Effector memory CD8-positive, alpha-beta T cell (primary cell): ENCODE measurements at regions not wholly inside any gene's neighbourhood (a gene's known extent, or its start where the extent isn't known, plus 50 kb on each side); places are given as distances from the start of the nearest gene placed in this dataset.
"Not testable (repeated sequence)": the region's sequence is repeated elsewhere in the genome, so short reads cannot be mapped to it uniquely, and the experiment has no call there.

ENCODE experiments used
- ATAC-seq: fragments of 150-1000 bp; cut with Tn5 transposase; replicated peaks from 2 replicates; pipeline ENCODE4 v1.10.0; 2021; ENCODE audit warnings: mild to moderate bottlenecking, moderate library complexity
- DNase-seq, 3 experiments: peaks; one replicate each; pipeline ENCODE4 v3.0.0; 2021
- H3K27ac Mint-ChIP-seq, 2 donors: one replicate each; pipeline ENCODE4 v1.8.0; 2022; ENCODE audit warnings: mild to moderate bottlenecking in 2 of 2, mixed read lengths in 2 of 2, moderate library complexity in 2 of 2
- H3K27me3 Mint-ChIP-seq, 2 donors: one replicate each; pipeline ENCODE4 v1.8.0; 2022; ENCODE audit warnings: mixed read lengths in 2 of 2
- H3K36me3 Mint-ChIP-seq: one replicate; pipeline ENCODE4 v1.8.0; 2022; ENCODE audit warnings: mild to moderate bottlenecking, moderate library complexity, mixed read lengths; ENCODE audit not compliant: insufficient read depth
- H3K4me1 Mint-ChIP-seq, 2 donors: one replicate each; pipeline ENCODE4 v1.8.0; 2022; ENCODE audit warnings: low read depth in 2 of 2, mixed read lengths in 2 of 2
- H3K4me3 Mint-ChIP-seq, 2 donors: one replicate each; pipeline ENCODE4 v1.8.0; 2022; ENCODE audit warnings: mild to moderate bottlenecking in 2 of 2, mixed read lengths in 2 of 2, moderate library complexity in 2 of 2
- H3K9me3 Mint-ChIP-seq, 2 donors: one replicate each; pipeline ENCODE4 v1.8.0; 2022; ENCODE audit warnings: mixed read lengths in 2 of 2

DNA sequence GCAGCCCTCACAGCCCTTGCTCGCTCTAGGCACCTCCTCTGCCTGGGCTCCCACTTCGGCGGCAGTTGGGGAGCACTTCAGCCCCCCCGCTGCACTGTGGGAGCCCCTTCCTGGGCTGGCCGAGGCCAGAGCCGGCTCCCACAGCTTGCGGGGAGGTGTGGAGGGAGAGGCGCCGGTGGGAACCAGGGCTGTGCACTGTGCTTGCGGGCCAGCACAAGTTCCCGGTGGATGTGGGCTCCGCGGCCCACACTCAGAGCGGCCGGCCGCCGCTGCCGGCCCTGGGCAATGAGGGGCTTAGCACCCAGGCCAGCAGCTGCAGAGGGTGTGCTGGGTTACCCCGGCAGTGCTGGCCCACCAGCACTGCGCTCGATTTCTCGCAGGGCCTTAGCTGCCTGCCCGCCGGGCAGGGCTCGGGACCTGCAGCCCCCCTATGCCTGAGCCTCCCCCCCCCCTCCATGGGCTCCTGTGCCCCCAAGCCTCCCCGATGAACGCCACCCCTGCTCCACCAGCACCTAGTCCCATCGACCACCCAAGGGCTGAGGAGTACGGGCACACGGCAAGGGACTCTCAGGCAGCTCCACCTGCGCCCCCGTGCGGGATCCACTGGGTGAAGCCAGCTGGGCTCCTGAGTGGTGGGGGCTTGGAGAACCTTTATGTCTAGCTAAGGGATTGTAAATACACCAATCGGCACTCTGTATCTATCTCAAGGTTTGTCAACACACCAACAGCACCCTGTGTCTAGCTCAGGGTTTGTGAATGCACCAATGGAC lies 224.8 kb downstream of the ZNF608 start:
- ATAC-seq (no peak), DNase-seq (no peak)
- Mint-ChIP-seq H3K27ac (no peak overlapping the region), H3K27me3 (no peaks in the 10 kb centered on the region), H3K4me1 (no peaks in the 10 kb centered on the region), H3K4me3 (no peak overlapping the region), H3K9me3 (peaks cover 7 to 10% of the 10 kb centered on the region in 2 donors), H3K36me3 (no peaks in the 10 kb centered on the region)

GRCh38 chr5:124519396-124519795 lies 227.0 kb downstream of the ZNF608 start:
- H3K27ac Mint-ChIP-seq: no peak overlapping the region
- no peaks in the 10 kb centered on the region for H3K36me3 Mint-ChIP-seq
- no peaks in the 10 kb centered on the region for H3K4me1 Mint-ChIP-seq
- peaks cover 0 to 4% of the 10 kb centered on the region in 2 donors for H3K9me3 Mint-ChIP-seq
- H3K27me3 Mint-ChIP-seq: no peaks in the 10 kb centered on the region
- no peak for DNase-seq
- no peak overlapping the region for H3K4me3 Mint-ChIP-seq
- no peak for ATAC-seq

GRCh38 chr5:124516567-124516966 lies 229.9 kb downstream of the ZNF608 start:
- no peaks in the 10 kb centered on the region for H3K27me3 Mint-ChIP-seq
- no peak for ATAC-seq

DNA sequence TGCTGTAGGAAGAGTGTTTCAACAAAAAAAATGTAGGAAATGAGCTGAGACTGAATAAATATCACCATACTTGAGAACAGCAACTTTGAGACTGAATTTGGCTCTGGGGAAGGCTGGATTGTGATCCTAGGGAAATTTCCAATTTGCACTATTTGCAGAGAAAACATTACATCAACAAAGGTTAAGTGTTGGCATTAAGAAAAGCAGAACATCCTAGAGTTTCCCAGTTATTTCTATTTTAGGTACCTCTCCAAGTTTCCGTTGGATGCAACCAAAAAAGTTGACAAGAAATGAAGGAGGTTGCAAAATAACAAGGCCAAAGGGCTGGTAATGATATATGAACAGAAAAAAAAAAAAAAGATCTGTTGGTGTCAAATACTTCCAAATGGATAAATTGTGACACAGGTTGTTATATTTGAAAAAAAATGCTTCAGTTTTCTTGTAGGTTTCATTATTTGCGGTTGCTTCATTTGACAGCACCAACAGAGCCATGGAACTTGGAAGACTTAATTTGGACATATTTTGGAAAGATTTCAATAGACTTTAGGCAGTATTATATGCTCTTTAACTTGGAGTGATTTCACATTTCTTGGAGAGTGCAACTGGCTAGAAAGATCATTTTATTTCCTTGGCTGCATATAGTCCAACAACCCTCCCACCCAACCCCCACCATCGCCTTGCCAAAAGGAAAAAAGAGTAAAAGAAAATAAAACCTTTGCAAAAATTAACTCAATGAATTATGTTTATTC lies 230.8 kb downstream of the ZNF608 start:
- H3K36me3 Mint-ChIP-seq: no peaks in the 10 kb centered on the region
- H3K27ac Mint-ChIP-seq: no peak overlapping the region
- ATAC-seq (no peak), DNase-seq (no peak)
- no peak overlapping the region for H3K4me3 Mint-ChIP-seq
- H3K4me1 Mint-ChIP-seq: no peaks in the 10 kb centered on the region
- peaks cover 0 to 2% of the 10 kb centered on the region in 2 donors for H3K9me3 Mint-ChIP-seq
- no peaks in the 10 kb centered on the region for H3K27me3 Mint-ChIP-seq

More at GRCh38 chr5:124516567-124516966, 229.9 kb downstream of the ZNF608 start:
- Mint-ChIP-seq H3K9me3 (peaks cover 0 to 2% of the 10 kb centered on the region in 2 donors), H3K4me1 (no peaks in the 10 kb centered on the region), H3K36me3 (no peaks in the 10 kb centered on the region), H3K27ac (no peak overlapping the region), H3K4me3 (no peak overlapping the region)
- DNase-seq: no peak

GRCh38 chr5:124514956-124515355 lies 231.5 kb downstream of the ZNF608 start:
- H3K4me1 Mint-ChIP-seq: no peaks in the 10 kb centered on the region
- H3K27ac Mint-ChIP-seq: no peak overlapping the region
- no peaks in the 10 kb centered on the region for H3K36me3 Mint-ChIP-seq
- peaks cover 0 to 2% of the 10 kb centered on the region in 2 donors for H3K9me3 Mint-ChIP-seq
- H3K4me3 Mint-ChIP-seq: no peak overlapping the region
- ATAC-seq (no peak), DNase-seq (no peak)
- no peaks in the 10 kb centered on the region for H3K27me3 Mint-ChIP-seq

DNA sequence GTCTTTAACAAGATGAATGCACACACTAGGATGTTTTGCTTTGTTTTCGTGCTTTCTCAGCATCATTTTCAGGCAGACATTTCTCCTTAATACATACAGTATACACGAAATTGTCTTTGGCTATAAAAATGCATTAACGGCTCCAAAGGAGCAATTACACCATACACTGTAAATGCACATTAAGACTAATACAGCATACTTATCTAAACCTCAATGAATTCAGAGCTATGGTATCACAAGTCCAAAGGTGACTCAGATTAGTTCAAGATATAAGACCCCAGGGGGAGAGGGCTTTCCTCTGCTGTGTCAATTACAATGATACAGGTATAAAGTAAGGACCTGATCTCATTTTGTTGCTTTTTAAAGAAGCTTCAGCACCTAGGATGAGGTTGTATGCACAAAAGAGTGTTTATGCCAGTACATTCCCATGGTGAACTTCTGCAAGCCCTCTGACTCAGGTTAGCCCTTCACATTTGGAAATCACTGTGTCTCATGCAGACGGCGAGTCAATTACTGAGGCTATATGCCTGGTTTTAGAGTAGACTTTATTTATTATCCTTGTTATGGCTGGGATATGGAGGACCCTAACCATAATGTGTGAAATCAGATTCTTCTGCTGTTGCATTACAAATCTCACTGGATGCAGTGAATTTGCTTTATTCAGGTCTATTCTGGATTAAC lies 233.3 kb downstream of the ZNF608 start:
- ATAC-seq (no peak), DNase-seq (no peak)
- Mint-ChIP-seq H3K36me3 (no peaks in the 10 kb centered on the region), H3K27ac (no peak overlapping the region), H3K4me3 (no peak overlapping the region), H3K4me1 (no peaks in the 10 kb centered on the region), H3K27me3 (no peaks in the 10 kb centered on the region), H3K9me3 (peaks cover 0 to 2% of the 10 kb centered on the region in 2 donors)

GRCh38 chr5:124512236-124512635 lies 234.2 kb downstream of the ZNF608 start:
- Mint-ChIP-seq H3K27me3 (no peaks in the 10 kb centered on the region), H3K4me1 (no peaks in the 10 kb centered on the region)

DNA sequence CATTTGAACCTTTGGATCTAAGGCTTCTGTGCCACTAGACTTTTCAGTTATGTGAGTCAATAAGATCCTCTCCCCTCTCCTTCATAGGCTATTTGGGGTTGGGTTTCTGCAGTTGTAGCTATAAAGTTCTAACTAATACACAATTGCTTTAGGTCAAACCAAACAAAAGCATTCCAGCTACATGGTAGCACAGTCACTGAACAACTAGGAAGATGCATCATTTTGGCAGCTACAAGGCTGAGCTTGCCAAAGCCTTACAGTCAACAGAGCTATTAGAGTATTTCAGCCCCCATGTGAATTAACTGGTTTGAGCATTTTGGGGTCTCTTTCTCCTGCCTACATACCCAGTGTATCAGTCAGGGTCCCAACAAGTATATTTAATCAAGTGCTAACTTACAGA lies 234.6 kb downstream of the ZNF608 start:
- H3K4me1 Mint-ChIP-seq: no peaks in the 10 kb centered on the region
- ATAC-seq (no peak), DNase-seq (no peak)
- no peak overlapping the region for H3K27ac Mint-ChIP-seq
- no peaks in the 10 kb centered on the region for H3K27me3 Mint-ChIP-seq
- H3K36me3 Mint-ChIP-seq: no peaks in the 10 kb centered on the region
- no peak overlapping the region for H3K4me3 Mint-ChIP-seq
- H3K9me3 Mint-ChIP-seq: peaks cover 0 to 2% of the 10 kb centered on the region in 2 donors

More at GRCh38 chr5:124512236-124512635, 234.2 kb downstream of the ZNF608 start:
- no peak for DNase-seq
- no peaks in the 10 kb centered on the region for H3K36me3 Mint-ChIP-seq
- H3K27ac Mint-ChIP-seq: no peak overlapping the region
- no peak overlapping the region for H3K4me3 Mint-ChIP-seq
- H3K9me3 Mint-ChIP-seq: peaks cover 0 to 2% of the 10 kb centered on the region in 2 donors
- no peak for ATAC-seq

DNA sequence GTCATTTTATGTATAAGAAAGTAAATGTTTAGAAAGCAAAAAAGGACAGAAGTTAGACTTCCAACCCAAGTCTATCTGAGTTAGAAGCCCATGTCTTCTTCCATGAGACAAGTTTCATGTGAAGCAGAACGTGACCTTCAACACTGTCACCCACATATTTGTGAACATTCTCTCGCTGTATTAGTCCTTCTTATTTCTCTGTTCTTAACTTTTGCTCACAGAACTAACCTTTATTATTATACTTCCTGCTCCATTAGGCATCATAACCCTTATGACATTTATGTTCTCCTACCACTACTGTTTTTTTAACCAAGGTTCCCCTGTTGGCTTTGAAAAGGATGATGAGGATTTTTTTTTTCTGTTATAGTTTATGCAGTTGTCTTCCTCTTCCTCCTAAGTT lies 238.8 kb downstream of the ZNF608 start:
- Mint-ChIP-seq H3K27me3 (no peaks in the 10 kb centered on the region), H3K27ac (no peak overlapping the region), H3K36me3 (no peaks in the 10 kb centered on the region), H3K4me1 (no peaks in the 10 kb centered on the region), H3K4me3 (no peak overlapping the region), H3K9me3 (peaks cover 0 to 2% of the 10 kb centered on the region in 2 donors)
- no peak for DNase-seq
- no peak for ATAC-seq

GRCh38 chr5:124504081-124504916 lies 242.1 kb downstream of the ZNF608 start:
- ATAC-seq: no peak
- Mint-ChIP-seq H3K4me1 (no peaks in the 10 kb centered on the region), H3K27me3 (no peaks in the 10 kb centered on the region), H3K36me3 (no peaks in the 10 kb centered on the region), H3K4me3 (no peak overlapping the region), H3K27ac (no peak overlapping the region), H3K9me3 (peaks cover 6 to 13% of the 10 kb centered on the region in 2 donors)
- no peak for DNase-seq

GRCh38 chr5:124502551-124502950 lies 243.9 kb downstream of the ZNF608 start:
- DNase-seq: no peak
- H3K4me3 Mint-ChIP-seq: no peak overlapping the region
- ATAC-seq: no peak
- no peaks in the 10 kb centered on the region for H3K4me1 Mint-ChIP-seq
- H3K36me3 Mint-ChIP-seq: no peaks in the 10 kb centered on the region
- H3K9me3 Mint-ChIP-seq: peaks cover 11 to 25% of the 10 kb centered on the region in 2 donors
- H3K27ac Mint-ChIP-seq: no peak overlapping the region
- no peaks in the 10 kb centered on the region for H3K27me3 Mint-ChIP-seq

DNA sequence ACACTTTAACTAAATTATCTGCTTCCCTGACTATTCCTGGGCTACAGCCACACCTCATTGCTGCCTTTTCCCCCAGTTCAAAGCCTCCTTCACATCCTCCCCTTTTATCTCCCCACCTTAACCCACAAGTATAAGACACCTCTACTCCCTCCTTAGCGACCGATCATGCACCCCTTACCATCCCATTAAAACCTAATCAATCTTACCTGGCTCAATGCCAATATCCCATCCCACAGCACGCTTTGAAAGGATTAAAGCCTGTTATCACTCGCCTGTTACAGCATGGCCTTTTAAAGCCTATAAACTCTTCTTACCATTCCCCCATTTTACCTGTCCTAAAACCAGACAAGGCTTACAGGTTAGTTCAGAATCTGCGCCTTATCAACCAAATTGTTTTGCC lies 246.6 kb downstream of the ZNF608 start:
- not testable (repeated sequence) for H3K4me1 Mint-ChIP-seq, H3K27ac Mint-ChIP-seq

DNA sequence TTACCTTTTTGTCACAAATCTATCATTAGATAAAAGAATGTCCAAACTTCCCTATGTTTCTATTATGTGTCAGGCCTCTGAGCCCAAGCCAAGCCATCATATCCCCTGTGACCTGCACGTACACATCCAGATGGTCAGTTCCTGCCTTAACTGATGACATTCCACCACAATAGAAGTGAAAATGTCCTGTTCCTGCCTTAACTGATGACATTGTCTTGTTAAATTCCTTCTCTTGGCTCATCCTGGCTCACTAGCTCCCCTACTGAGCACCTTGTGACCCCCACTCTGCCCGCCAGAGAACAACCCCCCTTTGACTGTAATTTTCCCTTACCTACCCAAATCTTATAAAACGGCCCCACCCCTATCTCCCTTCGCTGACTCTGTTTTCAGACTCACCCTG lies 249.5 kb downstream of the ZNF608 start:
- H3K27ac Mint-ChIP-seq, H3K4me3 Mint-ChIP-seq, ATAC-seq, H3K36me3 Mint-ChIP-seq, H3K27me3 Mint-ChIP-seq, DNase-seq, H3K4me1 Mint-ChIP-seq: not testable (repeated sequence)
- H3K9me3 Mint-ChIP-seq: peaks cover 17 to 29% of the 10 kb centered on the region in 2 donors

More for the DNA sequence above, 246.6 kb downstream of the ZNF608 start:
- not testable (repeated sequence) for H3K27me3 Mint-ChIP-seq, H3K36me3 Mint-ChIP-seq, H3K4me3 Mint-ChIP-seq, ATAC-seq, DNase-seq
- peaks cover 11 to 29% of the 10 kb centered on the region in 2 donors for H3K9me3 Mint-ChIP-seq
